ENCODE measurements at regions not wholly inside any gene's neighbourhood (a gene's known extent, or its start where the extent isn't known, plus 50 kb on each side); places are given as distances from the start of the nearest gene placed in this dataset.

GRCh38 chr3:194081826-194082225 is 54.1 kb upstream of the HES1 start:
- POLR2A ChIA-PET (ENCODE audit: low non-redundant PET), result no interaction called here
- no peak for DNase-seq (ENCODE audit: low spot score)
- no peak for TF ChIP-seq CTCF (conservative IDR thresholded peaks at IDR 0.05; ENCODE audit: low read depth)
- no peak overlapping the region for H3K27ac ChIP-seq
- CTCF ChIA-PET, result interaction anchor here (0.6 to 0.8 kb wide), 2 partner anchors 39 to 301 kb away, joined by 3 read pairs; no protein-coding TSS in a partner anchor

- H3K27ac ChIP-seq, result no peak overlapping the region
- DNase-seq (ENCODE audit: low spot score), result no peak
- no peak for TF ChIP-seq CTCF (conservative IDR thresholded peaks at IDR 0.05; ENCODE audit: low read depth)
- CTCF ChIA-PET, result interaction anchor here (0.5 to 1.2 kb wide), 3 partner anchors 17 to 582 kb away, joined by 3 read pairs; no protein-coding TSS in a partner anchor
- POLR2A ChIA-PET (ENCODE audit: low non-redundant PET), result interaction anchor here (0.6 kb wide), 1 partner anchor 12 kb away, joined by 3 read pairs; no protein-coding TSS in a partner anchor
These were observed 53.0 kb upstream of the HES1 start for GRCh38 chr3:194082743-194083636.

DNA sequence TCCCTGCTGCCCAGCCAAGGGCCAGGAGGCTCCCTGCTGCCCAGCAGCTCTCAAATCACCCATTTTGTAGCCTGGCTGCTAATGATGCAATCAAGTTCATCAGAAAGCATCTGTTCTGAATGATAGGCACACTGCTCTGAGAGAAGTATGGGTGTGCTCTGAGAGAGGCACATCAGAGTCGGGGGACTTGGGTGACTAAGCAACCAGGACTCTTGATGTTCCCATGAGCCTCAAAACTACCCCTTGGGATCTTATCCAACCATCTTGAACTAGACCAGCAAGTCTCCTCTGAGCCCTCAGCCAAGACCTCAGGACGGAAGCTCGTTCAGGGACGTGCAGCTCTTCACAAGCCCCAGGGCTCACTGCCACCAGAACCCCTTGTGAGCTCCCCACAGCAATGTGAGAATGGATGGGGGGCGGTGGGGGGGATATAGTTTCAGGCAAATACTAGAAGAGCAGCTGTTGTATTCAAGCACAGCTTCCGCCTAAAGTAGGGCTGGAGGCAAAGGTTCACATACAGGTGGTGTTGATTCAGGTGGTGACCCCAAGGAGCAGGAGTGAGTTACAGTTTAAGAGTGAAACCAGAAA is 52.2 kb upstream of the HES1 start:
- no peak for TF ChIP-seq CTCF (conservative IDR thresholded peaks at IDR 0.05; ENCODE audit: low read depth)
- ChIA-PET POLR2A (ENCODE audit: low non-redundant PET) (no interaction called here), CTCF (interaction anchor here (0.9 to 1.2 kb wide), 2 partner anchors 13 to 18 kb away, joined by 3 to 5 read pairs; no protein-coding TSS in a partner anchor)

DNA sequence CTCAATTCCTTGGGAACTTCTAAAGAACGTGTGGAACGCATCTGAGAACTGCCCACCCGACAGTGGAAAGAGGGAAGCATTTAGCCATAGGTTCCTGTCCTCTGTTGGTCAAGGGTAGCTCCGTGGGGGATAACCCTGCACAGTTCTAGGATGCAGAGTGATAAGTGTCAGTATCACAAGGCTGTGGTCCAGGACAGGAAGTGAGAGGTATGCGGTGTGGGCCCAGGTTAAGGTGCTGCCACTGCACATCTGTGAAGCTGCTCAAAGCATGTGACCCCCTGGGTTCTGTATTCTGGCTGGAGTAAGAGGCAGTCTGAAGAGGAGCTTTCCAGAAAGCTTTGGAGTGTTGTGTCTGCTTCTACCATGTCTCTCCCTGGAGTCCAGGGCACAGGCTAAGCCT is 51.7 kb upstream of the HES1 start:
- no peak overlapping the region for H3K27ac ChIP-seq
- ChIA-PET CTCF (interaction anchor here (0.9 to 1.2 kb wide), 2 partner anchors 13 to 18 kb away, joined by 3 to 5 read pairs; no protein-coding TSS in a partner anchor), POLR2A (ENCODE audit: low non-redundant PET) (no interaction called here)
- no peak for TF ChIP-seq CTCF (conservative IDR thresholded peaks at IDR 0.05; ENCODE audit: low read depth)
- no peak for DNase-seq (ENCODE audit: low spot score)

More for the DNA sequence above, 52.2 kb upstream of the HES1 start:
- DNase-seq (ENCODE audit: low spot score), result no peak
- no peak overlapping the region for H3K27ac ChIP-seq

Data from RWPE1 (cell line).